ENCODE measurements at regions not wholly inside any gene's neighbourhood (a gene's known extent, or its start where the extent isn't known, plus 50 kb on each side); places are given as distances from the start of the nearest gene placed in this dataset.
"Not testable (repeated sequence)": the region's sequence is repeated elsewhere in the genome, so short reads cannot be mapped to it uniquely, and the experiment has no call there.

DNA sequence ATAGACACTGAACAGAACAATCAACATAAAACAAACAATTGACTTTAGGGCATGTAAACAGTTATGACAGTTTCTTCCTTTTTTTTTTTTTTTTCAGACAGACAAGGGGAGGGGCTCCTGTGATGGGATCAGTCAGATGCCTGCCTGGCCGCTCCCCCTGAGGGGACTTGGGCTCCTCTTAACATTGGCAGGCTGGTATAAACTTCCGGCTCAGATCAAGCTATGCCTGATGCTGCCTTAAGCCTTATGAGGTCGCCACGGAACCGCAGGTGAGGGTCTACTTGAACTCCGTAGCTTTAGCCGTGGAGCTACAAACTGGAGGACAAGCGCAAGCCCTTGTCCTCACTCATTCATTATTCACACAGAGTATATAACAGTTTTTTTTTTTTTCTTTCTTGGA lies 115.8 kb downstream of the UNC93B1 start:
- not testable (repeated sequence) for TF ChIP-seq CTCF (IDR thresholded peaks at IDR 0.05; ENCODE audit: low read depth, low read length, poor library complexity, severe bottlenecking); EZH2phosphoT487 (IDR thresholded peaks at IDR 0.05; ENCODE audit: borderline replicate concordance, low read length)
